GM12872 (cell line): ENCODE measurements at regions not wholly inside any gene's neighbourhood (a gene's known extent, or its start where the extent isn't known, plus 50 kb on each side); places are given as distances from the start of the nearest gene placed in this dataset.

Source experiments
- CTCF ChIP-seq: IDR thresholded peaks from 3 replicates; pipeline ENCODE4 v1.5.1; 2011; ENCODE audit warnings: low read depth, mild to moderate bottlenecking, low read length, moderate library complexity; ENCODE audit not compliant: insufficient read depth

- no peak for TF ChIP-seq CTCF
Observed at GRCh38 chr13:80171096-80171495, 169.8 kb downstream of the SPRY2 start.

GRCh38 chr13:80168089-80168850, 172.7 kb downstream of the SPRY2 start:
- TF ChIP-seq CTCF: no peak

- TF ChIP-seq CTCF: no peak
Observed at GRCh38 chr13:80166352-80166751, 174.6 kb downstream of the SPRY2 start.

- TF ChIP-seq CTCF: no peak
Observed at GRCh38 chr13:80164462-80164861, 176.5 kb downstream of the SPRY2 start.

GRCh38 chr13:80161896-80162295, 179.0 kb downstream of the SPRY2 start:
- TF ChIP-seq CTCF: no peak

GRCh38 chr13:80161219-80161618, 179.7 kb downstream of the SPRY2 start:
- TF ChIP-seq CTCF: no peak

- TF ChIP-seq CTCF: no peak
Observed at GRCh38 chr13:80160110-80160509, 180.8 kb downstream of the SPRY2 start.
